Endothelial cell of umbilical vein (primary cell): ENCODE measurements at regions not wholly inside any gene's neighbourhood (a gene's known extent, or its start where the extent isn't known, plus 50 kb on each side); places are given as distances from the start of the nearest gene placed in this dataset.

ENCODE experiments used
- BruUV-seq: library from RNA; stranded (reverse); fragments of 400-500 nt; replicated peaks from 2 replicates; lab custom pipeline; 2021; lab: Mats Ljungman, UMichigan
- CTCF ChIA-PET: fragments of 300-600, 350-600 bp; sonication (Branson Sonifier 250); formaldehyde crosslinking; loops from one replicate; lab custom pipeline; 2021; ENCODE audit warnings: antibody characterized with exemption, inconsistent platforms; lab: Charles Lee
- POLR2A ChIA-PET: fragments of 300-600, 350-600 bp; sonication (Branson Sonifier 250); formaldehyde crosslinking; loops from one replicate; lab custom pipeline; 2021; ENCODE audit warnings: antibody characterized with exemption, inconsistent platforms; lab: Charles Lee
- DNase-seq: peaks from one replicate; pipeline ENCODE4 v3.0.0-alpha.2; 2011; ENCODE audit warnings: low read depth, low spot score
- FAIRE-seq: peaks from 2 replicates; lab custom pipeline; 2011; peaks lifted over from hg19 to GRCh38; lab: Jason Lieb, UNC
- H2AFZ ChIP-seq: 2 replicates; pipeline ENCODE4 v1.6.0; 2012; ENCODE audit warnings: low read depth, low read length, control low read depth, inconsistent platforms
- H3K27ac ChIP-seq: 2 replicates; pipeline ENCODE4 v1.5.1; 2011; ENCODE audit warnings: low read depth, mild to moderate bottlenecking, control low read depth, low read length, moderate library complexity; ENCODE audit not compliant: insufficient read depth
- H3K27me3 ChIP-seq, 2 experiments: 2 replicates each; pipeline versions ENCODE4 v1.6.0 to v1.6.1; 2011; ENCODE audit warnings: low read length in 2 of 2, mixed read lengths in 1 of 2; ENCODE audit not compliant: control insufficient read depth in 2 of 2, insufficient read depth in 2 of 2
- H3K36me3 ChIP-seq, 2 experiments: 2 replicates in 1 of 2; 3 replicates in 1 of 2; pipeline ENCODE4 v1.5.1; 2011; ENCODE audit warnings: low read length in 2 of 2, mild to moderate bottlenecking in 1 of 2, moderate library complexity in 1 of 2; ENCODE audit not compliant: control insufficient read depth in 2 of 2, insufficient read depth in 2 of 2; ENCODE audit errors: extremely low read depth in 1 of 2
- H3K4me1 ChIP-seq: 3 replicates; pipeline ENCODE4 v1.5.1; 2011; ENCODE audit warnings: mild to moderate bottlenecking, low read length; ENCODE audit not compliant: control insufficient read depth, insufficient read depth; ENCODE audit errors: extremely low read depth
- H3K4me2 ChIP-seq: 2 replicates; pipeline ENCODE4 v1.6.1; 2011; ENCODE audit warnings: low read length, control low read depth, mixed read lengths; ENCODE audit not compliant: insufficient read depth
- H3K4me3 ChIP-seq, 3 experiments: fragments of 200-600 bp in 1 of 3; sonication (generic), shearing (Covaris generic) in 1 of 3; replicated peaks in 1 of 3; 2 replicates each; pipeline ENCODE4 v1.5.1; 2011 to 2016; ENCODE audit warnings: control low read depth in 3 of 3, low read length in 3 of 3, mild to moderate bottlenecking in 2 of 3, inconsistent platforms in 1 of 3, low read depth in 1 of 3, moderate library complexity in 1 of 3; ENCODE audit not compliant: insufficient read depth in 1 of 3
- H3K79me2 ChIP-seq: 2 replicates; pipeline ENCODE4 v1.6.0; 2012; ENCODE audit warnings: low read length, inconsistent platforms; ENCODE audit not compliant: control insufficient read depth, insufficient read depth
- H3K9ac ChIP-seq: replicated peaks from 2 replicates; pipeline ENCODE3; 2011; ENCODE audit warnings: low read length, control low read depth; ENCODE audit not compliant: insufficient read depth; ENCODE audit errors: extremely low read depth
- H3K9me1 ChIP-seq: replicated peaks from 3 replicates; pipeline ENCODE4 v1.6.0; 2011; ENCODE audit warnings: mild to moderate bottlenecking, low read length; ENCODE audit not compliant: control insufficient read depth, insufficient read depth; ENCODE audit errors: extremely low read depth
- H3K9me3 ChIP-seq: replicated peaks from 2 replicates; pipeline ENCODE4 v1.5.1; 2012; ENCODE audit warnings: low read length, inconsistent platforms; ENCODE audit not compliant: control insufficient read depth, insufficient read depth
- H4K20me1 ChIP-seq: replicated peaks from 2 replicates; pipeline ENCODE3; 2011; ENCODE audit warnings: mild to moderate bottlenecking, low read length; ENCODE audit not compliant: control insufficient read depth, insufficient read depth; ENCODE audit errors: extremely low read depth
- CTCF ChIP-seq, 2 donors: IDR thresholded peaks; 1 replicate in 1 of 2; 2 replicates in 1 of 2; pipeline ENCODE4 v1.5.1; 2011; ENCODE audit warnings: low read length in 2 of 2, mild to moderate bottlenecking in 2 of 2, moderate library complexity in 2 of 2, control low read depth in 1 of 2, inconsistent platforms in 1 of 2, low read depth in 1 of 2; ENCODE audit not compliant: insufficient read depth in 1 of 2; ENCODE audit errors: extremely low read depth in 1 of 2
- EZH2 ChIP-seq: IDR thresholded peaks from 2 replicates; pipeline ENCODE4 v1.6.1; 2012; ENCODE audit warnings: borderline replicate concordance, low read depth, mild to moderate bottlenecking, moderate library complexity, low read length, inconsistent platforms; ENCODE audit not compliant: severe bottlenecking
- FOS ChIP-seq: IDR thresholded peaks from 2 replicates; pipeline ENCODE4 v1.6.1; 2011; ENCODE audit warnings: mild to moderate bottlenecking, low read length, moderate library complexity, borderline replicate concordance; ENCODE audit not compliant: insufficient read depth
- GATA2 ChIP-seq: IDR thresholded peaks from 2 replicates; pipeline ENCODE4 v1.7.0; 2011; ENCODE audit warnings: low read depth, mild to moderate bottlenecking, moderate library complexity, mixed read lengths, low read length; ENCODE audit not compliant: insufficient read length, insufficient read depth
- JUN ChIP-seq: IDR thresholded peaks from 2 replicates; pipeline ENCODE4 v1.6.1; 2011; ENCODE audit warnings: borderline replicate concordance, low read depth; ENCODE audit not compliant: insufficient read length, insufficient read depth
- MAX ChIP-seq: IDR thresholded peaks from 2 replicates; pipeline ENCODE4 v1.6.1; 2011; ENCODE audit not compliant: insufficient read depth, insufficient read length
- MYC ChIP-seq: IDR thresholded peaks from one replicate; pipeline ENCODE4 v1.6.1; 2011; ENCODE audit warnings: mild to moderate bottlenecking, low read depth, low read length
- POLR2A ChIP-seq: IDR thresholded peaks from 2 replicates; pipeline ENCODE4 v1.6.1; 2012; ENCODE audit warnings: low read depth, mild to moderate bottlenecking, control low read depth, low read length
- POLR2AphosphoS5 ChIP-seq: IDR thresholded peaks from 2 replicates; pipeline ENCODE4 v1.6.1; 2012; ENCODE audit warnings: low read depth, mild to moderate bottlenecking, control low read depth, low read length, moderate library complexity; ENCODE audit not compliant: insufficient read depth
- dilution Hi-C: fragments of 300-500 bp; cut with MboI; formaldehyde crosslinking; loops from one replicate; pipeline ENCODE4 v1.15.0; 2019; ENCODE audit warnings: low sequenced_read_pairs; ENCODE audit not compliant: extremely low pct_ligation_motif_present
- intact Hi-C: fragments of 100-400 bp; cut with micrococcal nuclease; formaldehyde crosslinking; loops from one replicate; pipeline ENCODE4 v1.10.0; 2022

- ChIA-PET POLR2A (no interaction called here), CTCF (no interaction called here)
- no peaks in the 10 kb centered on the region for H3K9me1 ChIP-seq
- BruUV-seq: no TSS peak
- H3K9me3 ChIP-seq: no peaks in the 10 kb centered on the region
- no peak overlapping the region for H3K27ac ChIP-seq
- no peaks in the 10 kb centered on the region for H3K36me3 ChIP-seq
- H2AFZ ChIP-seq: no peak overlapping the region
- DNase-seq: no peak
- no peak overlapping the region for H3K4me3 ChIP-seq
- no peaks in the 10 kb centered on the region for H3K27me3 ChIP-seq
- no peak overlapping the region for H3K9ac ChIP-seq
- no peak for FAIRE-seq
- intact Hi-C loops: no loop called here
- TF ChIP-seq CTCF (IDR thresholded peaks at IDR 0.05; ENCODE audit: extremely low read depth in 1 of 2, insufficient read depth in 1 of 2, low read depth in 1 of 2, low read length in 2 of 2) (no peak), MAX (no peak), FOS (no peak), POLR2AphosphoS5 (no peak), JUN (no peak), GATA2 (no peak), MYC (no peak), EZH2 (no peak), POLR2A (no peak)
- H3K4me2 ChIP-seq: no peak overlapping the region
- no peaks in the 10 kb centered on the region for H3K79me2 ChIP-seq
- dilution Hi-C loops: no loop called here
- H3K4me1 ChIP-seq: no peaks in the 10 kb centered on the region
- no peaks in the 10 kb centered on the region for H4K20me1 ChIP-seq
Observed at GRCh38 chrX:25070038-25070437, 54.3 kb upstream of the ARX start.
